K562 (cell line): ENCODE measurements at regions not wholly inside any gene's neighbourhood (a gene's known extent, or its start where the extent isn't known, plus 50 kb on each side); places are given as distances from the start of the nearest gene placed in this dataset.

Experiments
- ATAC-seq: fragments of 200-7000 bp; cut with Tn5 transposase; 3 replicates; pipeline ENCODE4 v1.9.1; 2020; ENCODE audit warnings: moderate library complexity
- BruUV-seq: library from RNA; stranded (reverse); fragments of 400-500 nt; replicated peaks from 2 replicates; lab custom pipeline; 2021; lab: Mats Ljungman, UMichigan
- CTCF ChIA-PET: fragments of 300-600 bp; formaldehyde crosslinking; extraction: SDS; loops from one replicate; lab custom pipeline; 2021; ENCODE audit warnings: low intra/inter-chr PET ratio; lab: Yijun Ruan, JAX
- POLR2A ChIA-PET: fragments of 300-600, 350-650 bp; sonication (Branson Sonifier 250); formaldehyde crosslinking; extraction: SDS; loops from one replicate; lab custom pipeline; 2021; ENCODE audit warnings: antibody characterized with exemption, inconsistent platforms; lab: Yijun Ruan, JAX
- DNase-seq, 4 experiments: peaks; one replicate each; pipeline versions ENCODE4 v3.0.0 to v3.0.0-alpha.2; 2011 to 2018; ENCODE audit warnings: low spot score in 3 of 4, mixed read lengths in 3 of 4; ENCODE audit errors: extremely low read depth in 1 of 4
- FAIRE-seq: peaks from 2 replicates; lab custom pipeline; 2011; peaks lifted over from hg19 to GRCh38; lab: Jason Lieb, UNC
- H2AFZ ChIP-seq: 2 replicates; pipeline ENCODE4 v1.6.0; 2011; ENCODE audit warnings: low read depth, low read length, control low read depth, inconsistent platforms
- H3K27ac ChIP-seq: fragments of 200-600 bp; 3 replicates; pipeline ENCODE4 v1.8.0; 2011; ENCODE audit warnings: low read depth, mild to moderate bottlenecking, control low read depth, inconsistent platforms, low read length, moderate library complexity, mixed read lengths; ENCODE audit errors: extremely low read depth
- H3K27me3 ChIP-seq, 2 experiments: fragments of 300-600 bp in 1 of 2; 2 replicates in 1 of 2; 3 replicates in 1 of 2; pipeline versions ENCODE4 v1.6.0 to v1.8.0; 2011; ENCODE audit warnings: inconsistent platforms in 2 of 2, low read length in 2 of 2, mild to moderate bottlenecking in 1 of 2, mixed read lengths in 1 of 2, moderate library complexity in 1 of 2; ENCODE audit not compliant: control insufficient read depth in 2 of 2, insufficient read depth in 2 of 2
- H3K36me3 ChIP-seq: fragments of 300-600 bp; 3 replicates; pipeline ENCODE4 v1.8.0; 2011; ENCODE audit warnings: mild to moderate bottlenecking, low read length, inconsistent platforms; ENCODE audit not compliant: control insufficient read depth, insufficient read depth
- H3K4me1 ChIP-seq, 2 experiments: fragments of 200-600 bp in 1 of 2; replicated peaks in 1 of 2; 2 replicates in 1 of 2; 3 replicates in 1 of 2; pipeline versions ENCODE4 v1.5.1 to v1.8.0; 2011; ENCODE audit warnings: inconsistent platforms in 2 of 2, low read length in 2 of 2, mild to moderate bottlenecking in 1 of 2, mixed read lengths in 1 of 2, moderate library complexity in 1 of 2; ENCODE audit not compliant: control insufficient read depth in 2 of 2, insufficient read depth in 2 of 2
- H3K4me2 ChIP-seq: 2 replicates; pipeline ENCODE4 v1.6.1; 2011; ENCODE audit warnings: low read length, control low read depth, inconsistent platforms, mixed read lengths; ENCODE audit not compliant: insufficient read depth
- H3K4me3 ChIP-seq: fragments of 200-600 bp; sonication (generic), shearing (Covaris generic); 2 replicates; pipeline ENCODE4 v1.5.1; 2016; ENCODE audit warnings: control low read depth, inconsistent platforms
- H3K79me2 ChIP-seq: fragments of 200-600 bp; 3 replicates; pipeline ENCODE4 v1.8.0; 2011; ENCODE audit warnings: low read length, inconsistent platforms; ENCODE audit not compliant: control insufficient read depth, insufficient read depth
- H3K9ac ChIP-seq, 2 experiments: 2 replicates each; pipeline versions ENCODE4 v1.6.0 to v1.6.1; 2011; ENCODE audit warnings: low read depth in 2 of 2, low read length in 2 of 2, control low read depth in 1 of 2, inconsistent platforms in 1 of 2, mild to moderate bottlenecking in 1 of 2, mixed read lengths in 1 of 2; ENCODE audit not compliant: insufficient read depth in 1 of 2
- H3K9me1 ChIP-seq: one replicate; pipeline ENCODE4 v1.6.0; 2011; ENCODE audit warnings: inconsistent platforms, mild to moderate bottlenecking, low read length, moderate library complexity; ENCODE audit not compliant: control insufficient read depth, insufficient read depth
- H3K9me3 ChIP-seq: replicated peaks from 2 replicates; pipeline ENCODE4 v1.5.1; 2011; ENCODE audit warnings: low read depth, low read length, inconsistent platforms; ENCODE audit not compliant: control insufficient read depth, insufficient read depth
- H4K20me1 ChIP-seq: replicated peaks from 2 replicates; pipeline ENCODE4 v1.6.1; 2011; ENCODE audit warnings: low read length, inconsistent platforms, mixed read lengths; ENCODE audit not compliant: control insufficient read depth, insufficient read depth
- ARID2 ChIP-seq: fragments of 450-650 bp; IDR thresholded peaks from 2 replicates; pipeline ENCODE4 v1.6.1; 2017; ENCODE audit warnings: antibody characterized with exemption, mild to moderate bottlenecking
- CC2D1A ChIP-seq: fragments of 450-650 bp; IDR thresholded peaks from 2 replicates; pipeline ENCODE4 v1.6.1; 2017; ENCODE audit warnings: mild to moderate bottlenecking
- HDAC6 ChIP-seq: IDR thresholded peaks from 2 replicates; pipeline ENCODE4 v1.6.1; 2012; ENCODE audit warnings: low read depth, mild to moderate bottlenecking, control low read depth, inconsistent platforms, low read length, moderate library complexity
- KLF1 ChIP-seq: fragments of 450-650 bp; IDR thresholded peaks from 2 replicates; pipeline ENCODE4 v1.6.1; 2016; ENCODE audit warnings: missing genetic modification characterization, missing compliant biosample characterization
- NFE2 ChIP-seq: IDR thresholded peaks from 2 replicates; pipeline ENCODE4 v1.6.1; 2014; ENCODE audit warnings: antibody characterized with exemption, low read depth
- SAP30 ChIP-seq: fragments of 200-600 bp; sonication (generic); IDR thresholded peaks from 2 replicates; pipeline ENCODE4 v1.6.1; 2012; ENCODE audit warnings: borderline replicate concordance, low read depth, mild to moderate bottlenecking, moderate library complexity, low read length, control low read depth, inconsistent platforms; ENCODE audit not compliant: insufficient read depth, poor library complexity, severe bottlenecking
- SIRT6 ChIP-seq: IDR thresholded peaks from one replicate; pipeline ENCODE4 v1.6.1; 2012; ENCODE audit warnings: low read depth, mild to moderate bottlenecking, control low read depth, inconsistent platforms, low read length, moderate library complexity
- TSC22D4 ChIP-seq: fragments of 450-650 bp; IDR thresholded peaks from 2 replicates; pipeline ENCODE4 v1.6.1; 2016; ENCODE audit warnings: missing genetic modification characterization, missing biosample characterization, control low read depth
- XRCC3 ChIP-seq: fragments of 450-650 bp; IDR thresholded peaks from 2 replicates; pipeline ENCODE4 v1.6.1; 2017; ENCODE audit warnings: mild to moderate bottlenecking, moderate library complexity
- ZNF175 ChIP-seq: fragments of 200-800 bp; sonication (Bioruptor generic); IDR thresholded peaks from 2 replicates; pipeline ENCODE4 v1.6.1; 2016; ENCODE audit warnings: low read depth, mild to moderate bottlenecking, missing genetic modification characterization, missing compliant biosample characterization
- ZNF584 ChIP-seq: fragments of 200-800 bp; sonication (Bioruptor generic); IDR thresholded peaks from 2 replicates; pipeline ENCODE4 v1.6.1; 2016; ENCODE audit warnings: low read depth, mild to moderate bottlenecking, missing genetic modification characterization, missing compliant biosample characterization
- ZNF79 ChIP-seq: fragments of 250-450 bp; sonication (Bioruptor Pico); IDR thresholded peaks from 2 replicates; pipeline ENCODE4 v1.4.0; 2020; ENCODE audit warnings: low read depth, mild to moderate bottlenecking, moderate library complexity
- WGBS: fragments of 100-300 bp; shearing (Covaris generic); methylation state at CpG from one replicate; pipeline ENCODE4 v1.1.6; 2016; ENCODE audit warnings: low coverage, mixed read lengths; ENCODE audit not compliant: insufficient coverage; ENCODE audit errors: missing lambda C conversion rate; 5-methylcytosine and 5-hydroxymethylcytosine counted together
- in situ Hi-C: fragments of 300-500 bp; cut with MboI; formaldehyde crosslinking; loops from 4 replicates; pipeline ENCODE4 v1.15.0; 2018; ENCODE audit warnings: inconsistent platforms, mixed read lengths
- intact Hi-C: fragments of 100-400 bp; cut with micrococcal nuclease; formaldehyde crosslinking; loops from 2 replicates; pipeline ENCODE4 v1.14.2; 2022
- TF ChIP-seq, protein P1 (sequence below): fragments of 450-650 bp; IDR thresholded peaks from one replicate; pipeline ENCODE4 v1.6.1; 2018; ENCODE audit warnings: mild to moderate bottlenecking, moderate library complexity; ENCODE audit not compliant: partially characterized antibody
- TF ChIP-seq, protein P2 (sequence below): fragments of 200-400 bp; formaldehyde crosslinking; IDR thresholded peaks from 2 replicates; pipeline ENCODE4 v1.6.1; 2017; ENCODE audit warnings: mild to moderate bottlenecking, low read depth, low read length, moderate library complexity
- TF ChIP-seq, protein P3 (sequence below): fragments of 450-650 bp; IDR thresholded peaks from 2 replicates; pipeline ENCODE4 v1.7.1; 2018; ENCODE audit warnings: mild to moderate bottlenecking, low read depth; ENCODE audit not compliant: partially characterized antibody

DNA sequence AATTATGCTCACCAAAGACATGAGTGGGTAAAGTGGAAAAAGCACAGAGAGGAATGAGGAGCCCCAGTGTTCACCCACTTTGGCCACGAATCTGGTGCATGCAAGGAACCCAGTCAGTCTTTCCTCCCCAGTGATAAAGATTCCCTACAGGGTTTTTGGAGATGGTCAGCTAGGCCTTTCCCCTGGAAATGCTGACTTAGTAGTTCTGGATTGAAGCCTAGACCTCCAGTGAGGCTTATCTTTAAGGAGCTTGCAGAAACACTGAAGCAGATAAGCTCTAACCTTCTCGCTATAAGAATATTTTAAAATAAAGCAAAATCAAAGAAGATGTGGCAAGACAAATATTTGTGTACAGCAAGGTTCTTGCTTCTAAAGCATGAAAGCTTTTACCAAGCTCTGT is 178.3 kb upstream of the CCDC68 start (continued):
- TF ChIP-seq, protein P1, sequence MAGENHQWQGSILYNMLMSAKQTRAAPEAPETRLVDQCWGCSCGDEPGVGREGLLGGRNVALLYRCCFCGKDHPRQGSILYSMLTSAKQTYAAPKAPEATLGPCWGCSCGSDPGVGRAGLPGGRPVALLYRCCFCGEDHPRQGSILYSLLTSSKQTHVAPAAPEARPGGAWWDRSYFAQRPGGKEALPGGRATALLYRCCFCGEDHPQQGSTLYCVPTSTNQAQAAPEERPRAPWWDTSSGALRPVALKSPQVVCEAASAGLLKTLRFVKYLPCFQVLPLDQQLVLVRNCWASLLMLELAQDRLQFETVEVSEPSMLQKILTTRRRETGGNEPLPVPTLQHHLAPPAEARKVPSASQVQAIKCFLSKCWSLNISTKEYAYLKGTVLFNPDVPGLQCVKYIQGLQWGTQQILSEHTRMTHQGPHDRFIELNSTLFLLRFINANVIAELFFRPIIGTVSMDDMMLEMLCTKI = no peak
- TF ChIP-seq ZNF584 (CRISPR knock-in tag) = no peak

DNA sequence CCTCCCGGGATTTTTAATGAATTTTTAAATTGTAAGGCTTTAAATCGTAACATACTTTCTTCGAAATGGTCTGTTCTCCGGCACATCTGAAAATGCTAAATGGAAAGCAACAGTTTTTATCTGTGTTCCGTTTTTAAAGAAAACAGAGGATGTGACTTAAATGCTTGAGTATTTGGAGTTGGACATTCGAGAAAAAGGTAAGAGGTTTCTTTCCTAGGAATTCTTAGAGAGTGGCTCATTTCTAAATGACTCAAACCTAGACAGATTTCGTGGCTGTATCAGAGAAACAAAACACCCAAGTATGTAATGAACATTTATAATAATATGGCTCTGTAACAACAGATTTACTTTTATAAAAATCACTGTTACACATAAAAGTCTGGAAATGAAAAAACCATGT is 177.6 kb upstream of the CCDC68 start:
- ChIA-PET POLR2A (no interaction called here), CTCF (no interaction called here)
- H3K9me1 ChIP-seq = no peaks in the 10 kb centered on the region
- no peaks in the 10 kb centered on the region for H3K9me3 ChIP-seq
- H3K4me3 ChIP-seq = no peak overlapping the region
- FAIRE-seq (no peak), ATAC-seq (no peak), DNase-seq (no peak)
- no peak overlapping the region for H2AFZ ChIP-seq
- H4K20me1 ChIP-seq = no peaks in the 10 kb centered on the region
- intact Hi-C loops = no loop called here
- peaks cover 0 to 2% of the 10 kb centered on the region in 2 experiments; a peak in 1 of 5 replicates for H3K27me3 ChIP-seq
- H3K27ac ChIP-seq = no peak overlapping the region
- no peak overlapping the region for H3K4me2 ChIP-seq
- 15% methylated on average over 7 of the region's 7 CpGs for WGBS
- no TSS peak for BruUV-seq
- H3K79me2 ChIP-seq = no peaks in the 10 kb centered on the region
- H3K36me3 ChIP-seq = no peaks in the 10 kb centered on the region
- H3K4me1 ChIP-seq = no peaks in the 10 kb centered on the region
- in situ Hi-C loops = no loop called here
- no peak overlapping the region for H3K9ac ChIP-seq
- no peak for TF ChIP-seq XRCC3
- no peak for TF ChIP-seq TSC22D4
- TF ChIP-seq SAP30 = no peak
- TF ChIP-seq NFE2 = no peak
- TF ChIP-seq, protein P2, sequence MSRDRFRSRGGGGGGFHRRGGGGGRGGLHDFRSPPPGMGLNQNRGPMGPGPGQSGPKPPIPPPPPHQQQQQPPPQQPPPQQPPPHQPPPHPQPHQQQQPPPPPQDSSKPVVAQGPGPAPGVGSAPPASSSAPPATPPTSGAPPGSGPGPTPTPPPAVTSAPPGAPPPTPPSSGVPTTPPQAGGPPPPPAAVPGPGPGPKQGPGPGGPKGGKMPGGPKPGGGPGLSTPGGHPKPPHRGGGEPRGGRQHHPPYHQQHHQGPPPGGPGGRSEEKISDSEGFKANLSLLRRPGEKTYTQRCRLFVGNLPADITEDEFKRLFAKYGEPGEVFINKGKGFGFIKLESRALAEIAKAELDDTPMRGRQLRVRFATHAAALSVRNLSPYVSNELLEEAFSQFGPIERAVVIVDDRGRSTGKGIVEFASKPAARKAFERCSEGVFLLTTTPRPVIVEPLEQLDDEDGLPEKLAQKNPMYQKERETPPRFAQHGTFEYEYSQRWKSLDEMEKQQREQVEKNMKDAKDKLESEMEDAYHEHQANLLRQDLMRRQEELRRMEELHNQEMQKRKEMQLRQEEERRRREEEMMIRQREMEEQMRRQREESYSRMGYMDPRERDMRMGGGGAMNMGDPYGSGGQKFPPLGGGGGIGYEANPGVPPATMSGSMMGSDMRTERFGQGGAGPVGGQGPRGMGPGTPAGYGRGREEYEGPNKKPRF = no peak
- TF ChIP-seq SIRT6 = no peak
- TF ChIP-seq, protein P3, sequence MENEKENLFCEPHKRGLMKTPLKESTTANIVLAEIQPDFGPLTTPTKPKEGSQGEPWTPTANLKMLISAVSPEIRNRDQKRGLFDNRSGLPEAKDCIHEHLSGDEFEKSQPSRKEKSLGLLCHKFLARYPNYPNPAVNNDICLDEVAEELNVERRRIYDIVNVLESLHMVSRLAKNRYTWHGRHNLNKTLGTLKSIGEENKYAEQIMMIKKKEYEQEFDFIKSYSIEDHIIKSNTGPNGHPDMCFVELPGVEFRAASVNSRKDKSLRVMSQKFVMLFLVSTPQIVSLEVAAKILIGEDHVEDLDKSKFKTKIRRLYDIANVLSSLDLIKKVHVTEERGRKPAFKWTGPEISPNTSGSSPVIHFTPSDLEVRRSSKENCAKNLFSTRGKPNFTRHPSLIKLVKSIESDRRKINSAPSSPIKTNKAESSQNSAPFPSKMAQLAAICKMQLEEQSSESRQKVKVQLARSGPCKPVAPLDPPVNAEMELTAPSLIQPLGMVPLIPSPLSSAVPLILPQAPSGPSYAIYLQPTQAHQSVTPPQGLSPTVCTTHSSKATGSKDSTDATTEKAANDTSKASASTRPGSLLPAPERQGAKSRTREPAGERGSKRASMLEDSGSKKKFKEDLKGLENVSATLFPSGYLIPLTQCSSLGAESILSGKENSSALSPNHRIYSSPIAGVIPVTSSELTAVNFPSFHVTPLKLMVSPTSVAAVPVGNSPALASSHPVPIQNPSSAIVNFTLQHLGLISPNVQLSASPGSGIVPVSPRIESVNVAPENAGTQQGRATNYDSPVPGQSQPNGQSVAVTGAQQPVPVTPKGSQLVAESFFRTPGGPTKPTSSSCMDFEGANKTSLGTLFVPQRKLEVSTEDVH = no peak
- TF ChIP-seq ZNF175 = no peak
- no peak for TF ChIP-seq KLF1 (tag)
- TF ChIP-seq HDAC6 = no peak
- TF ChIP-seq ZNF79 (CRISPR knock-in tag) = no peak
- TF ChIP-seq ARID2 = no peak
- no peak for TF ChIP-seq CC2D1A
